Lower lobe of right lung (tissue), 2 donors: ENCODE measurements at regions not wholly inside any gene's neighbourhood (a gene's known extent, or its start where the extent isn't known, plus 50 kb on each side); places are given as distances from the start of the nearest gene placed in this dataset.

Source experiments
- ATAC-seq, 2 donors: fragments of 200-7000 bp; cut with Tn5 transposase; one replicate each; pipeline ENCODE4 v1.9.1; 2020 to 2022; ENCODE audit warnings: mild to moderate bottlenecking in 2 of 2, moderate library complexity in 2 of 2
- DNase-seq: peaks from one replicate; pipeline ENCODE4 v3.0.0-alpha.2; 2020
- H3K27ac ChIP-seq: fragments of 200-600 bp; one replicate; pipeline ENCODE4 v1.8.0; 2022
- H3K27me3 ChIP-seq: fragments of 200-600 bp; one replicate; pipeline ENCODE4 v1.8.0; 2022; ENCODE audit warnings: low read depth
- H3K36me3 ChIP-seq: fragments of 200-600 bp; one replicate; pipeline ENCODE4 v1.8.0; 2022; ENCODE audit warnings: mild to moderate bottlenecking
- H3K4me1 ChIP-seq: fragments of 200-600 bp; one replicate; pipeline ENCODE4 v1.8.0; 2022
- H3K4me3 ChIP-seq: fragments of 200-600 bp; one replicate; pipeline ENCODE4 v1.8.0; 2022; ENCODE audit warnings: mild to moderate bottlenecking
- H3K9me3 ChIP-seq: fragments of 200-600 bp; one replicate; pipeline ENCODE4 v1.8.0; 2022
- intact Hi-C: fragments of 100-400 bp; cut with DNase I; formaldehyde crosslinking; loops from one replicate; pipeline ENCODE4 v1.11.0; 2022
- TF ChIP-seq, protein P1 (sequence below): fragments of 200-600 bp; IDR thresholded peaks from one replicate; pipeline ENCODE4 v1.8.0; 2022; ENCODE audit warnings: antibody characterized with exemption, mild to moderate bottlenecking
- donor health status: DM: no; HTN: yes; CAD: no; lungs with severe emphysema.

- no peak for DNase-seq
Observed at GRCh38 chr2:128492966-128493811, 174.5 kb upstream of the HS6ST1 start.

GRCh38 chr2:128493880-128494279 lies 175.2 kb upstream of the HS6ST1 start:
- no peak for ATAC-seq
- Histone ChIP-seq H3K4me1 (peaks cover 9% of the 10 kb centered on the region), H3K27ac (no peak overlapping the region), H3K36me3 (no peaks in the 10 kb centered on the region), H3K9me3 (no peaks in the 10 kb centered on the region), H3K27me3 (peaks cover 7% of the 10 kb centered on the region), H3K4me3 (no peak overlapping the region)
- intact Hi-C loops: no loop called here
- TF ChIP-seq, protein P1, sequence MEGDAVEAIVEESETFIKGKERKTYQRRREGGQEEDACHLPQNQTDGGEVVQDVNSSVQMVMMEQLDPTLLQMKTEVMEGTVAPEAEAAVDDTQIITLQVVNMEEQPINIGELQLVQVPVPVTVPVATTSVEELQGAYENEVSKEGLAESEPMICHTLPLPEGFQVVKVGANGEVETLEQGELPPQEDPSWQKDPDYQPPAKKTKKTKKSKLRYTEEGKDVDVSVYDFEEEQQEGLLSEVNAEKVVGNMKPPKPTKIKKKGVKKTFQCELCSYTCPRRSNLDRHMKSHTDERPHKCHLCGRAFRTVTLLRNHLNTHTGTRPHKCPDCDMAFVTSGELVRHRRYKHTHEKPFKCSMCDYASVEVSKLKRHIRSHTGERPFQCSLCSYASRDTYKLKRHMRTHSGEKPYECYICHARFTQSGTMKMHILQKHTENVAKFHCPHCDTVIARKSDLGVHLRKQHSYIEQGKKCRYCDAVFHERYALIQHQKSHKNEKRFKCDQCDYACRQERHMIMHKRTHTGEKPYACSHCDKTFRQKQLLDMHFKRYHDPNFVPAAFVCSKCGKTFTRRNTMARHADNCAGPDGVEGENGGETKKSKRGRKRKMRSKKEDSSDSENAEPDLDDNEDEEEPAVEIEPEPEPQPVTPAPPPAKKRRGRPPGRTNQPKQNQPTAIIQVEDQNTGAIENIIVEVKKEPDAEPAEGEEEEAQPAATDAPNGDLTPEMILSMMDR: no peak
- no peak for DNase-seq

More at GRCh38 chr2:128492966-128493811, 174.5 kb upstream of the HS6ST1 start:
- Histone ChIP-seq H3K4me3 (no peak overlapping the region), H3K9me3 (no peaks in the 10 kb centered on the region), H3K36me3 (no peaks in the 10 kb centered on the region), H3K27me3 (peaks cover 7% of the 10 kb centered on the region), H3K27ac (no peak overlapping the region), H3K4me1 (peaks cover 9% of the 10 kb centered on the region)
- intact Hi-C loops: no loop called here
- TF ChIP-seq, protein P1: no peak
- ATAC-seq: no peak

DNA sequence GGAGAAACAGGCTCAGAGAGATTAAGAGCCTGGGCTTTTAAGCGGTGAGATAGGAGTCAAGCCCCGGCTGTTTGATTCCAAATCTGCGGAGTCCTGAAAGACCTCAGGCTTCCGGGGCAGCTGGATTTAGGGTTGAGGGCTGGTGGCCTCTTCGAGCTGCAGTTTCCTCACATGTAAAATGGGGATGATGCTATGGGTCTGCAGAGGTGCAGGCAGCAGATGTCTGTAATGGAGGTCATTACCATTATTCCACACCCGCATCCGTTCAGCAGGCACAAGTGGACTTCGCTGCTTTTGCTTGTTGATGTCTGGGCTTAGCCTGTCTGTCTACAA lies 175.6 kb upstream of the HS6ST1 start:
- no peak overlapping the region for H3K4me3 ChIP-seq
- intact Hi-C loops: no loop called here
- no peaks in the 10 kb centered on the region for H3K36me3 ChIP-seq
- peaks cover 9% of the 10 kb centered on the region for H3K4me1 ChIP-seq
- no peak overlapping the region for H3K27ac ChIP-seq
- no peak for DNase-seq
- peaks cover 7% of the 10 kb centered on the region for H3K27me3 ChIP-seq
- TF ChIP-seq, protein P1: no peak
- ATAC-seq: no peak
- H3K9me3 ChIP-seq: no peaks in the 10 kb centered on the region

DNA sequence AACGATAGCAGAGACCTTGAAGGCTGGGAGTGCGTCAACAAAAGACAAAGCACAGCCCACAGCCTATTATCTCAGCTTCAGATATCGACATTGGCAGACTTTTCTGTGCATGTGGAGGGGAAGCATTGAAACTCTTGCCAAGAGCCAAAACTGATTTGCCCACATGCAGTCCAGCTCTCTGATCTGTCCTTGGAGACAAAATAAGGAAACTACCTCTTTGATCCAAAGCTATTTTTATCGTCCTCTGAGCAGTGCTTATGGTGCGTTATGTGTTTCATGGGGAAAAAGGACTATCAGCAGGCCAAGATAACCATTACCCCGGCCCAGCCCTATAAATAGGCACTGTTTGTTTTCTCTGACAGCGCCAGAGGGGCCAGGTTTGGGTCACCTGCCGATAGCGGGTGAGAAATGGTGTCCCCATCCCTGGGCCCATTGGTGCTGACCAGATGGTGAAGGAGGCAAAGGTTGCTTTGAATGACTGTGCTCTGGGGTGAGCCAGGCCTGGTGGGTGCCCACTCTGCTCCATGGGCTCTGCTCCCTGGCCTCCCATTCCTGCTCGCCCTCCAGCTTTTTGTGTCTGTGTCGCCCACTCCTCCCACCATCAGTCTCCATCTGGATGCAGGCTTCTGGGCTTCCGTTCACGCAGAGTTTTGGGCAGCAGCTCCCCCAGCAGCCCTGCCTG lies 176.1 kb upstream of the HS6ST1 start:
- Histone ChIP-seq H3K4me1 (peaks cover 9% of the 10 kb centered on the region), H3K27ac (no peak overlapping the region), H3K9me3 (no peaks in the 10 kb centered on the region), H3K36me3 (no peaks in the 10 kb centered on the region), H3K4me3 (no peak overlapping the region), H3K27me3 (peaks cover 7% of the 10 kb centered on the region)
- ATAC-seq (peak in 1 of 2 donors; percentile 28), DNase-seq (no peak)
- intact Hi-C loops: no loop called here
- TF ChIP-seq, protein P1: no peak

GRCh38 chr2:128495996-128496547 lies 177.4 kb upstream of the HS6ST1 start:
- TF ChIP-seq, protein P1: no peak
- Histone ChIP-seq H3K4me1 (peaks cover 9% of the 10 kb centered on the region), H3K4me3 (no peak overlapping the region), H3K36me3 (no peaks in the 10 kb centered on the region), H3K27me3 (peaks cover 7% of the 10 kb centered on the region), H3K27ac (no peak overlapping the region), H3K9me3 (no peaks in the 10 kb centered on the region)
- intact Hi-C loops: no loop called here
- DNase-seq (no peak), ATAC-seq (no peak)
